ENCODE measurements at regions not wholly inside any gene's neighbourhood (a gene's known extent, or its start where the extent isn't known, plus 50 kb on each side); places are given as distances from the start of the nearest gene placed in this dataset.

- no peak for TF ChIP-seq EZH2phosphoT487 (IDR thresholded peaks at IDR 0.05; ENCODE audit: borderline replicate concordance, low read length)
- no peak for TF ChIP-seq CTCF (conservative IDR thresholded peaks at IDR 0.05; ENCODE audit: low read depth, low read length)
Observed at GRCh38 chr11:79626135-79627075, 185.6 kb upstream of the TENM4 start.

All from PC-3 (cell line).